HS-27A (cell line): ENCODE measurements at regions not wholly inside any gene's neighbourhood (a gene's known extent, or its start where the extent isn't known, plus 50 kb on each side); places are given as distances from the start of the nearest gene placed in this dataset.

ENCODE experiments used
- DNase-seq: peaks from one replicate; pipeline ENCODE4 v3.0.0-alpha.2; 2012; ENCODE audit warnings: low read depth, missing footprints

- DNase-seq = no peak
Measured at GRCh38 chr2:172230889-172231401, 128.2 kb upstream of the DLX2 start.

DNA sequence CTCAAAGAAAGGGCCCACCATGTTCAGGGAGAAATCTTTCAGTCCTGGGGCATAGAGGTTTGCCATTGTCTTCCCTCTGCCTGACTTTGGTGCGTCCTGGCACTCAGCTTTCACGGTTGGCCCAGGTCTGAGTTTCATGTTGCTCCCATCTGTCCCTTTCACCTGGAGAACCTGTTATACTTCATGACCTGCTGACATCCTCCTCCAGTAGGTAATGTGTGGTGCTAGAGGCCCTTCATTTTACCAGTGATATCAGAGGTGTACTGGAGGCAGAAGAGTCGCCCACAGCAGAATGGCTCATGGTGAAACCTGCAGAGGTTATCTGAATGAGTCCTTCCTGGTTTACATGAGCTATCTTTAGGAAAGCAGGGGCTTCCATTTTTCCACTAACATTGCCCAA, 128.8 kb upstream of the DLX2 start:
- no peak for DNase-seq

DNA sequence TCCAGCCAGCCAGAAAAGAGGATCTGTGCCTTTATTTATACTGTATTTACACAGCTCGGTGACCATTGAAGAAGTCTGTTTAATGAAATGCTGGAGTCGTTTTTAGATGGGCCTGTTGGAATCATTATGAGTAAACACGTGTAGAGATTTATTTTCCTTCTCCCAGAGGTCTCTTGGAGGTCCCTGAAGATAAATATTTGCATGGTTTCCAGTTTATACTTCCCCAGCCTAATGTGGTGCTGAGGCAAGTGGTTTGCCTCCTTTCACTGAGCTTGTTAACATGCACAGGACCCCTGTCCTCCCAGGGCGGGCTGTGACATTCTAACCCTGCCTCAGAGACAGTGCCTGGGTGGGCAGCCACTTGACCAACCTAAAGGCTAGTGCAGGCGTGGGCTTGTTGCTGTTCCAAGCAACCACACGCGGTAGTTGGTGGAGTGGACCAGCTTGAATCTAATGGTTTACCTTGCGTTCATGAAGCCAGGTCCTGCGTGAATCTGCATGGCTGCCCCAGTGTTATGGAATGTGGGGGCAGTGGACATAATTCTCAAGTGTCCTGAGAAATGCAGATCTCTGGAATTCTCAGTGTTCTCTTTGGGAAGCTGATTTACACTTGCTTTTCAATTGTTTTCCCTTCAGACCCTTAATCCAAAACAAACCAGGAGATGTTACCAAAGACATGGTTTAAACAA, 130.2 kb upstream of the DLX2 start:
- DNase-seq = no peak

DNA sequence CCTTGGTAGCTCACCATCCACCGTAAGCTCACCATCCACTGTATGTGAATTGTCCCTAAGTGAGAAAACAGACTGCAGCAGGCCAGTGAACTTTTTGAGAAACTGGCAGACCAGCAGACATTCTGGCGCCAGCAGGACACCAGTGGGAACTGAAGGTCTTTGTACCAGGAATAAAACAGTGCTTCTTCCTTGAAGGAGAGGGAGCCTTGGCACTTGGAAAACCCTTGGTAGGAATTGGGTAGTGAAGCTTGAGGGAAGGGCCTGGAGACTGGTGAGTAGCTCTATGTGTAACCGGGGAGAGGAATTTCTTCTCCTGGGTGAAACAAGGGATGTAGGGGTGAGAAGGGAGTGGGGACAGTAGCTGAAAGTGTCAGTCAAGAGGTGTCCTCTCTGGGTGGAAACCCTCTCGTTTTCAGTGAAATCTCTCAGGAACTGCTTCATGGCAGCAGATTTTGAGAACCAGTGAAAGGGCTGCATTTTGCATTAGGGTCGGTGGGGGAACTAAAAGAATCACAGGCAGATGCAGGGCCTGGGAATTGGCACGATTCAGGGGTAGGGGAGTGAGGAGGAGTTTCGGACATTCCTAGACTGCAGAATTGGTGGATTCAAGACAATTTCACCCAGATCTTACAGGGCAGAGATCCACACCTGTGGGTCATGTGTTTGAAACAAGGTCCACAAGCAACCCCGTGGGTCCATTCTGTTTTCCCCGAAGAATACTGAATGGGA, 131.5 kb upstream of the DLX2 start:
- no peak for DNase-seq

GRCh38 chr2:172234716-172235691, 132.3 kb upstream of the DLX2 start:
- DNase-seq = no peak

GRCh38 chr2:172239944-172240590, 137.4 kb upstream of the DLX2 start:
- no peak for DNase-seq

DNA sequence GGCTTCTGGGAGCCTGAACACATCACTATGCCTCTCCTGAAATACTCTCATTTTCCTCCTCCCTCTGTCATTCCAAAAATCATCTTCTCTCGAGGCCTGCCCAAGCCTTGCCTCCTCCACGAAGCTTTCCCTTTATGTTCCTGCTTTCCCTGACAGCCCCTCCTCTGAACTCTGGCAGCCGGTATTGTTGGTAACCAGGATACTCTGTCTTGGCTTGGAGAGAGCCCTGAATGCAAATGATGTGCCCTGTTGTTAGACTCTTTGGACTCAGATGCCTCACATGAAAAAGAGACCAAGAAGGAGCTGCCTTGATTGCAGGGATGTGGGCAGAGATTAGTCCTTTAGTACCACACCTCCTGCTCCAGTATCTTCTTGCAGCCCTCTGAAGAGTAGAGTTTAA, 138.5 kb upstream of the DLX2 start:
- DNase-seq = no peak

- DNase-seq = no peak
Measured at GRCh38 chr2:172242471-172242870, 139.8 kb upstream of the DLX2 start.

DNA sequence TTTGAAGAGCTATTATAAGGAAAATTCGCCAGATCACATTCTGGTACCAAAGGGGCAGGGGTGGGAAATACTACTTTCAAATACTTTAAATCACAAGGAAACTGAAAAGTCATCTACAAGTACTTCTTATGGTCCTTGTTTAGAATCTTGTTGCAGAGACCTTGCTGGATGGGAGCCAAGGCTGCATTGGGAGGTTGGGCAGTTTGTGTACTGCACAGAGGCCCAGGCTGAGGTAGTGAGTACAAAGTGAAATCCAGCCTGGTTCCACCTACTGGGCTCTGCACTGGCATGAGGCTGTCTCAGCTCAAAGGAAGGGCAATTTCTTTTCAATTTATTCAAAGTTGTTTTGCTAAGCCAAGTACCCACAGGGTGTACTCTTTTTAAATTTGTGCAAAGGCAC, 140.3 kb upstream of the DLX2 start:
- no peak for DNase-seq

DNA sequence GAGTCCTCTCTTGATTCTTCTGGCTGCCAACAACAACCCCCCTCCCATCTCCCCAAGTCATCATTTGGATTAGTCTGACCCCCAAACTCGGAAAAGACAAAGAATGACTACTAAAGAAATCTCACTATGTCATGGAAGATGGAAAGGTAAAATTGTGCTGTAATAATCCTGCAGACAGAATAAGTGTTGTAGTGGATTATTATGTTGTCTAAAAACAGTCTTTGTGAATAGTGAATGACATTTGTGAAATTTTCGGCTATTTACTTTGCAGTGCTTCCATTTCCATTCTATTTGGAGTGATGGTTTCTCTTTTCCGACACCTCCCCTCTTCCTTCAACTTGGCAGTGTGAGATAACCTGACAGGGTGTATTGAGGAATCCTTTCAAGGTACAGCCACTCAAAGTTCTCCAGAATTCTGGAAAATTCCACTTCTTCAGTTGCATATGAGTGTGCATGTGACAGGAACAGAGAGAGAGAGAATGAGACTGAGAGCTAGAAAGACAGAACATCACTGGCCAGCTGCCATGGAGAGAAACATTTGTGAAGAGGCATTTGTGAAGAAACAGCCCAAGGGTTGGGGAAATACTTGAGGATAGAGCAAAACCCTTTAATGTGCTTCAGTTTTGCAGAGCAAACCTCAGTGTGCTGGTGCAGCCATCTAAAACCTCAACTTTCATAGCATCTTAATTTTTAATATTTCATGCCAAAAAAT, 141.9 kb upstream of the DLX2 start:
- no peak for DNase-seq

- no peak for DNase-seq
Measured at GRCh38 chr2:172246649-172247048, 143.9 kb upstream of the DLX2 start.

DNA sequence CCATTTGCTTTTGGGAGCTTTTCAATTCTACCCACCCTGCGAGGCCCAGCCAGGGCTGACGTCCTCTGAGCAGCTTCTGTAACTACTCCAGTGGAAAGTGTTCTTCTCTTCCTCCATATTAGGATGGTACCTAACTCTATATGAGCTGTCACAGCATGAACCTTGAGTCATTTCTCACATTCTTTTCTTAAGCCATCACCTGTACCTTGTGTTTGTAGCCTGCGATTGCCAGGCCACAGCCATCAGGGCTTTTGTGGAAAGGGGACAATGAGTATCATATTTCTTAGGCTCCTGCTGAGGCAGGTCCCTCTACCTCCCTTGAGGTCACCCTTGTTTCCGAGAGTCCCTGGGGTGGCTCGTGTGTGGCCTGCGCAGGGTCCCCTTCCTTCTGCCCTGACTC, 144.5 kb upstream of the DLX2 start:
- DNase-seq = no peak

DNA sequence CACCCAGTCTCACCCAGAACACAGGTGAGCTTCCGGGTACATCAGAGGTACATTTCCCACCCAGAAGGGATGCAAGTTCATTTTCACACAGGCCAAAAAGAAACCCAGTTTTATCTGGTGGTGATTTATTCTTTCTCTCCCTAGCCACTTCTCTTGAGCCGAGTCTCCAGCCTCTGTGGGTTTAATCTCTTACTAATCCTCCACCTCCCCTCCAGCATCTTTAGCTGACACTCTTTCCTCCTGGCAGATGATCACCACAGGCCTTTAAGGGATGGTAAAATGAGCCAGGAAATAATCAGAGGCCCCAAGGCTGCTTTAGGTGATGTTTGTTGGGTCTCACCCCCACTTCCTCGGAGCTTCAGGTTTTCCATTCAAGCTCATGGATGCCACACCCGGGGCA, 145.7 kb upstream of the DLX2 start:
- DNase-seq = no peak

- peak; percentile 35 for DNase-seq
Measured at GRCh38 chr2:172248785-172249187, 146.1 kb upstream of the DLX2 start.

DNA sequence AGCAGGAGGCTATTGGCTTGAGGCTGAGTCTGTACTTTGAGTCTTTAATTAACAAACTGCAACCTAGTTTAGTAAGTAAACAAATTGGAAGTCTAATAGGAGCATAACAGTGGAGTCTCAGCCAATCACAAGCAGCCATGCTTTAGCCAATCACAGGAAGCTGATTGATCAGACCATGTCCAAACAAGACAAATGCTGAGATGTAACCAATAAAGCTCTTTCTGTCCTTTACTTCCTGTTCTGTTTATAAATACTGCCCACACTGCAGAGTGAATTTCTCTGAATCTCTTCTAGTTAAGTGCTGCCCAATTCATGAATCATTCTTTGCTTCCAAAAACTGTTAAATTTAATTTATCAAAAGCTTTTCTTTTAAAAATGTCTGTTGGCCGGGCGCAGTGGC, 146.6 kb upstream of the DLX2 start:
- no peak for DNase-seq

GRCh38 chr2:172249986-172250385, 147.3 kb upstream of the DLX2 start:
- peak; percentile 45 for DNase-seq

DNA sequence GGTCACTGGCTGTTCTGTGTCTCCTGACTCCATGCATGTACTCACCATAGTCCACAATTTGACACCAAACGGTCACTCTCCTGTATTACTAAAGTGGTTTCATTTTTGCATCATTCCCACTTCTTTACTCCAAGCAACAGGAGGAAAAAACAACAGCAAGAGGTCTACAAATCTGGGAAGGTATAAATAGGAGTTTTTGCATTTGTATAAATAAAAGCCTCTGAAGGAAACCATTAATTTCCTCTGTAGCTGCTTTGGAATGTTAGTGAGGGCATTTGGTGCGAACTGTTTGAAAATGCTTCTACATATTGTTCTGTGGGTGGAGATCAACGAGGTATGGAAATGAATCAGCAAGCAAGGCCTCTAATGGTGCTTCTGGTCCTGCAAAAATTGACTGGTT, 148.5 kb upstream of the DLX2 start:
- DNase-seq = no peak

- no peak for DNase-seq
Measured at GRCh38 chr2:172252154-172252553, 149.5 kb upstream of the DLX2 start.

DNA sequence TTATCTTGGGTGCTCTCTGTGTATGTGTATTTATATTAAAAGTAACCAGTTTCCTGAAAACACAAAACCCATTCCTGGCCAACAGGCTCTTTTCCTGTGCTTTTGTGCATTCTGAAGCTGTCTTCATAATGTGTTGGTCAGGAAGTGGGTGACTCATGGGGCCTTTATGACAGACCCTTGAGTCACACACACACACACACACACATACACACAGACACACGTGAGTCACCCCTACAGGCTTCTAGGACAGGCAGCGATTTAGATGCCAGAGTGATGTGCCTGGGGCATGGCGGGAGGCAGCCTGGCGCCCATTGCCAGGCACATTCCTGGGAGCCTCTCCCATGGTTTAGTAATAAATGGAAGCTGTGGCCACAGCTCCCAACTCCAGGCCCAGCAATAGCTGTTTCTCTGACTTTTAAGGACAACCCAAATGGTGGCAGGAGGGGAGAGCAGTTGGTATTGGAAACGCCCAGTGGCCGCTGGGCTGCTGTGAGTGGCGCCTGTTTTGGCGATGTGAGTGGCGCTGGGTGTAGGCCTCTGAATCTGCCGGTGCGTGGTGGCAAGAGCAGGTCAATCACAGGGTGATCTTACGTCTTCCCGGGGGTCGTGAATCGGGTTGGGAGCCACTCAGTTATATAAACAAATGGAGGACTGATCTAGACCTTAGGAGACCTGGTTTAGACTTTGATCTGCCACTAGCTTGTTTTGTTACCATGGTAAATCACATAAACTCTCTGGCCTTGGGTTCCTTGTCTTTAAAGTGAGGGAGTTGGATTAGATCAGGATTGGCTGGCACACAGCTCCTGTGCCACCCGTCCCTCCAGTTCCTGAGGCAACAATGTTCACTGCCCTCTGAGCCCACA, 150.7 kb upstream of the DLX2 start:
- DNase-seq = peak; percentile 88

DNA sequence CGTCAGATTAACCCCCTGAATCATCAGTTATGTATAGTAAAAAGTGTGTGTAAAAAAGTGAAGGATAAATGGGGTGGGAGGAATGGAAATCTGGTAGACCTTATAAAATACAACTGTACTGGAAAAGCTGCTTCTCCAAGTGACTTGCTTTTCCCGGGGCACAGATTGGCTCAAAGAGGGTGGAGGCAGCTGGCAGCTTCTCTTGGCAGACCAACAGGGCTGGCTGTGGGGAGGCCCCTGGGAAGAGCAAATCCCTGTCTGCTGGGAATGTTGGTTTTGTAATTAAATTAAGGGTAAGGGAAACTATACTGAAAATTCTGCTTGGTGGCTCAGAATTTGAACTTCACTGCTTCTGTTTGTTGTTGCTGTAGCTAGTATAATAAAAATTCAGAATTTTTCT, 154.2 kb upstream of the DLX2 start:
- DNase-seq = no peak
